Mammary epithelial cell (primary cell): ENCODE measurements at regions not wholly inside any gene's neighbourhood (a gene's known extent, or its start where the extent isn't known, plus 50 kb on each side); places are given as distances from the start of the nearest gene placed in this dataset.

Experiments
- EZH2 ChIP-seq: IDR thresholded peaks from 2 replicates; pipeline ENCODE4 v1.6.1; 2012; ENCODE audit warnings: low read length, inconsistent platforms, borderline replicate concordance
- TF ChIP-seq, protein P1 (sequence below), 2 donors: IDR thresholded peaks in 1 of 2; conservative IDR thresholded peaks in 1 of 2; 2 replicates each; pipeline ENCODE4 v1.5.1; 2011 to 2012; ENCODE audit warnings: inconsistent platforms in 2 of 2, low read length in 2 of 2, mild to moderate bottlenecking in 2 of 2, control low read depth in 1 of 2, low read depth in 1 of 2; ENCODE audit not compliant: insufficient read depth in 1 of 2; ENCODE audit errors: extremely low read depth in 1 of 2

DNA sequence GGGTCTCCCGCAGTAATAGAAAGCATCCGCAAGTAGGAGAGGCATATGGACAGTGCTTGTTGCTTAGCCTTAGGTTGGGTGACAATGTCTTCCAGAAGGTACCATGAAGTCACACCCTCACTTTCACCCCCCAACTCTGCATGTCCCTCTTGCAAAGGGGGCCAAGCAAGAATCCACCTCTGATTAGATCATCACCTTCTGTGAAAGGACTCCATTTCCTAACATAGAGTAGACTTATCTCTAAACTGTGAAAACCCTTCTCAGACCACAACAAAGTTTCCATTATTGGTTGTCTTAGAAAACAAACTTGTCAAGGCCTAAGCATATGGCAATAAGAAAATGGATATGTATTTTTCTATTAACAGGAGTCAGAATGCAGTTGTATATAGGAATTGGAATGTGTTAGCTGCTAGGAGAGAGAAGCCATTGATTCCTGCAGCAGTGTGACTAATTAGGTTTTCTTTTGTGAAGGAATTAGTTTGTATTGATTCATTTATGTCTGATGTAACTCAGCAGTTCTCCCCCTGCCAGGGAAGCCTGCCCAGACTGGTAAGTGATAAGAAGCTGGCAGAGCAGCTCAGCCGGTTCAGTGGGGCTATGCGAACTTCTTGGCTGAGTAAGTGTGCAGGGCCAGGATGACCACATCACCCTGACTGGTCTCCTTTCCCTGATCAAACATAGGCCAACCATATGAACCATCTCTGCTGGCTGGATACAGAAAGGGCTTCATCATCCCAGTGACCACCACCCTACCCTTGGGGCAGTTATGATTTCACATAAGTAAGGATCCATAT lies 107.3 kb upstream of the CCDC196 start:
- TF ChIP-seq, protein P1, sequence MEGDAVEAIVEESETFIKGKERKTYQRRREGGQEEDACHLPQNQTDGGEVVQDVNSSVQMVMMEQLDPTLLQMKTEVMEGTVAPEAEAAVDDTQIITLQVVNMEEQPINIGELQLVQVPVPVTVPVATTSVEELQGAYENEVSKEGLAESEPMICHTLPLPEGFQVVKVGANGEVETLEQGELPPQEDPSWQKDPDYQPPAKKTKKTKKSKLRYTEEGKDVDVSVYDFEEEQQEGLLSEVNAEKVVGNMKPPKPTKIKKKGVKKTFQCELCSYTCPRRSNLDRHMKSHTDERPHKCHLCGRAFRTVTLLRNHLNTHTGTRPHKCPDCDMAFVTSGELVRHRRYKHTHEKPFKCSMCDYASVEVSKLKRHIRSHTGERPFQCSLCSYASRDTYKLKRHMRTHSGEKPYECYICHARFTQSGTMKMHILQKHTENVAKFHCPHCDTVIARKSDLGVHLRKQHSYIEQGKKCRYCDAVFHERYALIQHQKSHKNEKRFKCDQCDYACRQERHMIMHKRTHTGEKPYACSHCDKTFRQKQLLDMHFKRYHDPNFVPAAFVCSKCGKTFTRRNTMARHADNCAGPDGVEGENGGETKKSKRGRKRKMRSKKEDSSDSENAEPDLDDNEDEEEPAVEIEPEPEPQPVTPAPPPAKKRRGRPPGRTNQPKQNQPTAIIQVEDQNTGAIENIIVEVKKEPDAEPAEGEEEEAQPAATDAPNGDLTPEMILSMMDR (conservative IDR thresholded peaks at IDR 0.05 in 1 of 2, IDR thresholded peaks at IDR 0.05 in 1 of 2; ENCODE audit: extremely low read depth in 1 of 2, insufficient read depth in 1 of 2, low read depth in 1 of 2, low read length in 2 of 2): no peak
- no peak for TF ChIP-seq EZH2
